ENCODE measurements at regions not wholly inside any gene's neighbourhood (a gene's known extent, or its start where the extent isn't known, plus 50 kb on each side); places are given as distances from the start of the nearest gene placed in this dataset.

GRCh38 chr2:234405462-234405861 lies 91.4 kb downstream of the ARL4C start:
- peaks cover 5% of the 10 kb centered on the region for H3K27me3 Mint-ChIP-seq (ENCODE audit: low read depth, poor library complexity)
- peaks cover 17% of the 10 kb centered on the region for H3K4me1 Mint-ChIP-seq
- H3K4me3 Mint-ChIP-seq = no peak overlapping the region
- TF ChIP-seq, protein P1, sequence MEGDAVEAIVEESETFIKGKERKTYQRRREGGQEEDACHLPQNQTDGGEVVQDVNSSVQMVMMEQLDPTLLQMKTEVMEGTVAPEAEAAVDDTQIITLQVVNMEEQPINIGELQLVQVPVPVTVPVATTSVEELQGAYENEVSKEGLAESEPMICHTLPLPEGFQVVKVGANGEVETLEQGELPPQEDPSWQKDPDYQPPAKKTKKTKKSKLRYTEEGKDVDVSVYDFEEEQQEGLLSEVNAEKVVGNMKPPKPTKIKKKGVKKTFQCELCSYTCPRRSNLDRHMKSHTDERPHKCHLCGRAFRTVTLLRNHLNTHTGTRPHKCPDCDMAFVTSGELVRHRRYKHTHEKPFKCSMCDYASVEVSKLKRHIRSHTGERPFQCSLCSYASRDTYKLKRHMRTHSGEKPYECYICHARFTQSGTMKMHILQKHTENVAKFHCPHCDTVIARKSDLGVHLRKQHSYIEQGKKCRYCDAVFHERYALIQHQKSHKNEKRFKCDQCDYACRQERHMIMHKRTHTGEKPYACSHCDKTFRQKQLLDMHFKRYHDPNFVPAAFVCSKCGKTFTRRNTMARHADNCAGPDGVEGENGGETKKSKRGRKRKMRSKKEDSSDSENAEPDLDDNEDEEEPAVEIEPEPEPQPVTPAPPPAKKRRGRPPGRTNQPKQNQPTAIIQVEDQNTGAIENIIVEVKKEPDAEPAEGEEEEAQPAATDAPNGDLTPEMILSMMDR (IDR thresholded peaks at IDR 0.05) = no peak
- no peak for DNase-seq
- H3K27ac Mint-ChIP-seq = no peak overlapping the region
- H3K36me3 Mint-ChIP-seq (ENCODE audit: low read depth) = no peaks in the 10 kb centered on the region
- peaks cover 4% of the 10 kb centered on the region for H3K9me3 Mint-ChIP-seq

- peaks cover 12% of the 10 kb centered on the region for H3K4me1 Mint-ChIP-seq
- no peaks in the 10 kb centered on the region for H3K36me3 Mint-ChIP-seq (ENCODE audit: low read depth)
- H3K27ac Mint-ChIP-seq = no peak overlapping the region
- DNase-seq = no peak
- no peak overlapping the region for H3K4me3 Mint-ChIP-seq
- peaks cover 5% of the 10 kb centered on the region for H3K27me3 Mint-ChIP-seq (ENCODE audit: low read depth, poor library complexity)
- TF ChIP-seq, protein P1 (IDR thresholded peaks at IDR 0.05) = no peak
- peaks cover 4% of the 10 kb centered on the region for H3K9me3 Mint-ChIP-seq
These were observed 91.9 kb downstream of the ARL4C start for GRCh38 chr2:234404957-234405356.

GRCh38 chr2:234403751-234404150 lies 93.1 kb downstream of the ARL4C start:
- H3K4me1 Mint-ChIP-seq = peaks cover 6% of the 10 kb centered on the region
- TF ChIP-seq, protein P1 (IDR thresholded peaks at IDR 0.05) = no peak
- H3K27me3 Mint-ChIP-seq (ENCODE audit: low read depth, poor library complexity) = no peaks in the 10 kb centered on the region
- DNase-seq = no peak
- H3K4me3 Mint-ChIP-seq = no peak overlapping the region
- no peaks in the 10 kb centered on the region for H3K36me3 Mint-ChIP-seq (ENCODE audit: low read depth)
- H3K9me3 Mint-ChIP-seq = peaks cover 4% of the 10 kb centered on the region
- H3K27ac Mint-ChIP-seq = no peak overlapping the region

DNA sequence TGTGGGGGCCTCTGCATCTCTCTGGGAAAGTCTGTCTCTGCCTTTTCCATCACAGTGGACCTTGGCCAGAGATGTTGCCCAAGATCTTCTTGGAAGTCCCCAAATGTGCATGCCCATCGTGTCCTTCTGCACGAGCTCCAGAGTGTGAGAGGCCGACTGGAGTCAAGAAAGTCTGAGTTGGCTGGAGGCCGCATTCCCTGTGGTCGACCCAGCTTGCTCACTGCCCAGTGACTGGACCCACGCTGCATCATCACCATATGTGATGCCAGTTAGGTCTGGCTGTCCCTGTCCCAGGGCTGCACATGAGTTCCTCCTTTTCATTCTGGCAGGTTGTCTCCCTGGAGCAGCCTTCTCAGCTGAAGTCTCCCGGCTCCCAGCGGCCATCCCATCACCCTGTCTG lies 93.8 kb downstream of the ARL4C start:
- peaks cover 11% of the 10 kb centered on the region for H3K4me1 Mint-ChIP-seq
- no peak overlapping the region for H3K4me3 Mint-ChIP-seq
- no peaks in the 10 kb centered on the region for H3K27me3 Mint-ChIP-seq (ENCODE audit: low read depth, poor library complexity)
- H3K9me3 Mint-ChIP-seq = peaks cover 4% of the 10 kb centered on the region
- H3K36me3 Mint-ChIP-seq (ENCODE audit: low read depth) = no peaks in the 10 kb centered on the region
- H3K27ac Mint-ChIP-seq = peak overlapping the region; percentile 2
- TF ChIP-seq, protein P1 (IDR thresholded peaks at IDR 0.05) = no peak
- DNase-seq = no peak

GRCh38 chr2:234401426-234401825 lies 95.5 kb downstream of the ARL4C start:
- H3K9me3 Mint-ChIP-seq = peaks cover 4% of the 10 kb centered on the region
- H3K4me1 Mint-ChIP-seq = peaks cover 20% of the 10 kb centered on the region
- H3K27me3 Mint-ChIP-seq (ENCODE audit: low read depth, poor library complexity) = no peaks in the 10 kb centered on the region
- no peaks in the 10 kb centered on the region for H3K36me3 Mint-ChIP-seq (ENCODE audit: low read depth)
- TF ChIP-seq, protein P1 (IDR thresholded peaks at IDR 0.05) = no peak
- no peak overlapping the region for H3K27ac Mint-ChIP-seq
- no peak for DNase-seq
- H3K4me3 Mint-ChIP-seq = no peak overlapping the region

- Mint-ChIP-seq H3K27me3 (ENCODE audit: low read depth, poor library complexity) (no peaks in the 10 kb centered on the region), H3K4me3 (no peak overlapping the region), H3K9me3 (peaks cover 4% of the 10 kb centered on the region), H3K36me3 (ENCODE audit: low read depth) (no peaks in the 10 kb centered on the region), H3K4me1 (peaks cover 27% of the 10 kb centered on the region), H3K27ac (no peak overlapping the region)
- no peak for DNase-seq
- TF ChIP-seq, protein P1 (IDR thresholded peaks at IDR 0.05) = no peak
These were observed 97.2 kb downstream of the ARL4C start for GRCh38 chr2:234399451-234400246.

Data from nephron progenitor cell (in vitro differentiated cells).